Mesendoderm (in vitro differentiated cells): ENCODE measurements at regions not wholly inside any gene's neighbourhood (a gene's known extent, or its start where the extent isn't known, plus 50 kb on each side); places are given as distances from the start of the nearest gene placed in this dataset.

ENCODE experiments used
- DNase-seq: peaks from one replicate; pipeline ENCODE4 v3.0.0; 2013
- H2AK5ac ChIP-seq: 2 replicates; pipeline ENCODE4 v1.6.1; 2013; ENCODE audit warnings: low read length, inconsistent platforms
- H2BK120ac ChIP-seq: 2 replicates; pipeline ENCODE4 v1.6.1; 2013; ENCODE audit warnings: low read depth, mild to moderate bottlenecking, low read length, moderate library complexity, mixed read lengths
- H2BK15ac ChIP-seq: replicated peaks from 2 replicates; pipeline ENCODE4 v1.6.1; 2013; ENCODE audit warnings: low read depth, mild to moderate bottlenecking, moderate library complexity
- H2BK5ac ChIP-seq: 2 replicates; pipeline ENCODE4 v1.6.1; 2013; ENCODE audit warnings: low read length, inconsistent platforms
- H3K18ac ChIP-seq: 2 replicates; pipeline ENCODE4 v1.6.1; 2013; ENCODE audit warnings: mild to moderate bottlenecking, low read length, mixed read lengths
- H3K23ac ChIP-seq: one replicate; pipeline ENCODE4 v1.6.1; 2013; ENCODE audit warnings: low read length
- H3K27ac ChIP-seq: 2 replicates; pipeline ENCODE4 v1.5.1; 2013; ENCODE audit warnings: low read depth, mild to moderate bottlenecking, inconsistent platforms, low read length, moderate library complexity
- H3K27me3 ChIP-seq: 2 replicates; pipeline ENCODE4 v1.6.1; 2013; ENCODE audit warnings: low read length, control low read depth, mild to moderate bottlenecking, inconsistent platforms; ENCODE audit not compliant: insufficient read depth, poor library complexity
- H3K36me3 ChIP-seq: 2 replicates; pipeline ENCODE4 v1.6.1; 2013; ENCODE audit warnings: low read length, inconsistent platforms; ENCODE audit not compliant: control insufficient read depth, insufficient read depth
- H3K4ac ChIP-seq: one replicate; pipeline ENCODE4 v1.6.1; 2013; ENCODE audit warnings: low read depth, mild to moderate bottlenecking, low read length, moderate library complexity
- H3K4me1 ChIP-seq: 2 replicates; pipeline ENCODE4 v1.6.1; 2013; ENCODE audit warnings: low read depth, low read length, inconsistent platforms; ENCODE audit not compliant: control insufficient read depth
- H3K4me2 ChIP-seq: 2 replicates; pipeline ENCODE4 v1.6.1; 2013; ENCODE audit warnings: low read length
- H3K4me3 ChIP-seq: 2 replicates; pipeline ENCODE4 v1.5.1; 2013; ENCODE audit warnings: mild to moderate bottlenecking, low read length
- H3K56ac ChIP-seq: one replicate; pipeline ENCODE4 v1.6.1; 2013; ENCODE audit warnings: low read length
- H3K79me1 ChIP-seq: 2 replicates; pipeline ENCODE4 v1.6.1; 2013; ENCODE audit warnings: low read length, inconsistent platforms
- H3K79me2 ChIP-seq: 2 replicates; pipeline ENCODE4 v1.6.1; 2013; ENCODE audit warnings: mild to moderate bottlenecking, low read length; ENCODE audit not compliant: control insufficient read depth, insufficient read depth
- H3K9ac ChIP-seq: 2 replicates; pipeline ENCODE4 v1.6.1; 2013; ENCODE audit warnings: low read length, inconsistent platforms
- H4K5ac ChIP-seq: one replicate; pipeline ENCODE4 v1.6.1; 2013; ENCODE audit warnings: low read length
- H4K8ac ChIP-seq: one replicate; pipeline ENCODE4 v1.6.1; 2013; ENCODE audit warnings: low read depth, mild to moderate bottlenecking, control low read depth, low read length, moderate library complexity
- WGBS: extraction: QIAGEN DNeasy Blood & Tissue Kit; methylation state at CpG from one replicate; pipeline ENCODE4 v1.1.7; 2013; ENCODE audit warnings: low lambda C conversion rate, missing lambda C conversion rate; ENCODE audit not compliant: insufficient coverage; ENCODE audit errors: extremely low coverage; 5-methylcytosine and 5-hydroxymethylcytosine counted together

GRCh38 chr5:109953761-109954160, 264.0 kb downstream of the MAN2A1 start:
- Histone ChIP-seq H4K5ac (no peak overlapping the region), H3K4me2 (no peak overlapping the region), H3K4ac (no peak overlapping the region), H3K56ac (no peak overlapping the region), H2BK15ac (no peak overlapping the region), H3K23ac (no peak overlapping the region), H2AK5ac (no peak overlapping the region), H2BK5ac (no peak overlapping the region), H3K9ac (no peak overlapping the region), H4K8ac (no peak overlapping the region), H3K27ac (no peak overlapping the region), H3K27me3 (no peaks in the 10 kb centered on the region), H3K79me2 (no peaks in the 10 kb centered on the region), H3K36me3 (no peaks in the 10 kb centered on the region), H3K4me3 (no peak overlapping the region), H2BK120ac (no peak overlapping the region), H3K4me1 (no peaks in the 10 kb centered on the region), H3K79me1 (no peaks in the 10 kb centered on the region), H3K18ac (peak overlapping the region; percentile 14)
- no peak for DNase-seq
- no CpG with 5 or more reads among the region's 1 CpG for WGBS

- no peak for DNase-seq
- H3K4me2 ChIP-seq: no peak overlapping the region
- H3K18ac ChIP-seq: no peak overlapping the region
- H2BK120ac ChIP-seq: no peak overlapping the region
- H3K4ac ChIP-seq: no peak overlapping the region
- H3K79me2 ChIP-seq: no peaks in the 10 kb centered on the region
- no peak overlapping the region for H3K4me3 ChIP-seq
- H3K56ac ChIP-seq: no peak overlapping the region
- H3K9ac ChIP-seq: no peak overlapping the region
- no peak overlapping the region for H2BK15ac ChIP-seq
- WGBS: no CpG with 5 or more reads among the region's 3 CpGs
- H3K36me3 ChIP-seq: no peaks in the 10 kb centered on the region
- no peaks in the 10 kb centered on the region for H3K4me1 ChIP-seq
- no peak overlapping the region for H3K27ac ChIP-seq
- H4K5ac ChIP-seq: no peak overlapping the region
- H3K23ac ChIP-seq: no peak overlapping the region
- no peak overlapping the region for H4K8ac ChIP-seq
- no peak overlapping the region for H2AK5ac ChIP-seq
- H3K79me1 ChIP-seq: no peaks in the 10 kb centered on the region
- peaks cover 3% of the 10 kb centered on the region for H3K27me3 ChIP-seq
- H2BK5ac ChIP-seq: no peak overlapping the region
These were observed 267.2 kb downstream of the MAN2A1 start for GRCh38 chr5:109956884-109957283.

- no CpG with 5 or more reads among the region's 5 CpGs for WGBS
- H3K4ac ChIP-seq: no peak overlapping the region
- no peak overlapping the region for H2BK15ac ChIP-seq
- no peak overlapping the region for H2BK5ac ChIP-seq
- no peaks in the 10 kb centered on the region for H3K36me3 ChIP-seq
- H3K4me3 ChIP-seq: no peak overlapping the region
- H3K27ac ChIP-seq: no peak overlapping the region
- H2BK120ac ChIP-seq: no peak overlapping the region
- H3K79me1 ChIP-seq: no peaks in the 10 kb centered on the region
- no peak overlapping the region for H3K56ac ChIP-seq
- H3K9ac ChIP-seq: no peak overlapping the region
- no peak overlapping the region for H4K5ac ChIP-seq
- H3K4me1 ChIP-seq: no peaks in the 10 kb centered on the region
- no peak overlapping the region for H4K8ac ChIP-seq
- no peak overlapping the region for H3K4me2 ChIP-seq
- peaks cover 3% of the 10 kb centered on the region for H3K27me3 ChIP-seq
- no peak for DNase-seq
- H3K79me2 ChIP-seq: no peaks in the 10 kb centered on the region
- H2AK5ac ChIP-seq: no peak overlapping the region
- no peak overlapping the region for H3K23ac ChIP-seq
- no peak overlapping the region for H3K18ac ChIP-seq
These were observed 268.4 kb downstream of the MAN2A1 start for GRCh38 chr5:109958082-109958481.

- Histone ChIP-seq H3K4ac (no peak overlapping the region), H2BK15ac (no peak overlapping the region), H3K4me3 (no peak overlapping the region), H3K36me3 (no peaks in the 10 kb centered on the region), H3K4me1 (no peaks in the 10 kb centered on the region), H3K27me3 (peaks cover 3% of the 10 kb centered on the region), H3K9ac (no peak overlapping the region), H3K79me2 (no peaks in the 10 kb centered on the region), H3K18ac (no peak overlapping the region), H2BK120ac (no peak overlapping the region), H3K56ac (no peak overlapping the region), H2AK5ac (no peak overlapping the region), H3K23ac (no peak overlapping the region), H3K4me2 (no peak overlapping the region), H3K27ac (no peak overlapping the region), H3K79me1 (no peaks in the 10 kb centered on the region), H4K5ac (no peak overlapping the region), H4K8ac (no peak overlapping the region), H2BK5ac (no peak overlapping the region)
- DNase-seq: no peak
- WGBS: no CpG with 5 or more reads among the region's 1 CpG
These were observed 269.9 kb downstream of the MAN2A1 start for GRCh38 chr5:109959652-109960051.

GRCh38 chr5:109961751-109962150, 272.0 kb downstream of the MAN2A1 start:
- Histone ChIP-seq H3K79me1 (no peaks in the 10 kb centered on the region), H3K56ac (no peak overlapping the region), H2BK15ac (no peak overlapping the region), H3K4me3 (no peak overlapping the region), H4K8ac (no peak overlapping the region), H2BK5ac (no peak overlapping the region), H3K4ac (no peak overlapping the region), H3K27ac (no peak overlapping the region), H3K27me3 (peaks cover 3% of the 10 kb centered on the region), H2AK5ac (no peak overlapping the region), H2BK120ac (no peak overlapping the region), H3K18ac (no peak overlapping the region), H3K79me2 (no peaks in the 10 kb centered on the region), H3K4me2 (no peak overlapping the region), H4K5ac (no peak overlapping the region), H3K36me3 (no peaks in the 10 kb centered on the region), H3K9ac (no peak overlapping the region), H3K23ac (no peak overlapping the region), H3K4me1 (no peaks in the 10 kb centered on the region)
- DNase-seq: no peak
- WGBS: no CpG with 5 or more reads among the region's 1 CpG

GRCh38 chr5:109962882-109963603, 273.3 kb downstream of the MAN2A1 start:
- H4K8ac ChIP-seq: no peak overlapping the region
- no peak overlapping the region for H3K18ac ChIP-seq
- no peak overlapping the region for H4K5ac ChIP-seq
- no peaks in the 10 kb centered on the region for H3K4me1 ChIP-seq
- H2BK5ac ChIP-seq: no peak overlapping the region
- H3K4me3 ChIP-seq: no peak overlapping the region
- no peaks in the 10 kb centered on the region for H3K79me1 ChIP-seq
- no peak overlapping the region for H2AK5ac ChIP-seq
- H3K36me3 ChIP-seq: no peaks in the 10 kb centered on the region
- no peak overlapping the region for H3K4ac ChIP-seq
- WGBS: no CpG with 5 or more reads among the region's 1 CpG
- H3K79me2 ChIP-seq: no peaks in the 10 kb centered on the region
- H3K56ac ChIP-seq: no peak overlapping the region
- no peak overlapping the region for H3K9ac ChIP-seq
- H2BK15ac ChIP-seq: no peak overlapping the region
- H3K23ac ChIP-seq: no peak overlapping the region
- DNase-seq: no peak
- H3K27me3 ChIP-seq: peaks cover 3% of the 10 kb centered on the region
- no peak overlapping the region for H3K4me2 ChIP-seq
- H3K27ac ChIP-seq: no peak overlapping the region
- no peak overlapping the region for H2BK120ac ChIP-seq
